ENCODE measurements at regions not wholly inside any gene's neighbourhood (a gene's known extent, or its start where the extent isn't known, plus 50 kb on each side); places are given as distances from the start of the nearest gene placed in this dataset.

GRCh38 chr4:184949020-184949419 is 69.3 kb upstream of the HELT start:
- no peak for DNase-seq (ENCODE audit: low read depth, low spot score)
- H3K27me3 Mint-ChIP-seq (ENCODE audit: low read depth), result peaks cover 36% of the 10 kb centered on the region
- TF ChIP-seq, protein P1, sequence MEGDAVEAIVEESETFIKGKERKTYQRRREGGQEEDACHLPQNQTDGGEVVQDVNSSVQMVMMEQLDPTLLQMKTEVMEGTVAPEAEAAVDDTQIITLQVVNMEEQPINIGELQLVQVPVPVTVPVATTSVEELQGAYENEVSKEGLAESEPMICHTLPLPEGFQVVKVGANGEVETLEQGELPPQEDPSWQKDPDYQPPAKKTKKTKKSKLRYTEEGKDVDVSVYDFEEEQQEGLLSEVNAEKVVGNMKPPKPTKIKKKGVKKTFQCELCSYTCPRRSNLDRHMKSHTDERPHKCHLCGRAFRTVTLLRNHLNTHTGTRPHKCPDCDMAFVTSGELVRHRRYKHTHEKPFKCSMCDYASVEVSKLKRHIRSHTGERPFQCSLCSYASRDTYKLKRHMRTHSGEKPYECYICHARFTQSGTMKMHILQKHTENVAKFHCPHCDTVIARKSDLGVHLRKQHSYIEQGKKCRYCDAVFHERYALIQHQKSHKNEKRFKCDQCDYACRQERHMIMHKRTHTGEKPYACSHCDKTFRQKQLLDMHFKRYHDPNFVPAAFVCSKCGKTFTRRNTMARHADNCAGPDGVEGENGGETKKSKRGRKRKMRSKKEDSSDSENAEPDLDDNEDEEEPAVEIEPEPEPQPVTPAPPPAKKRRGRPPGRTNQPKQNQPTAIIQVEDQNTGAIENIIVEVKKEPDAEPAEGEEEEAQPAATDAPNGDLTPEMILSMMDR (conservative IDR thresholded peaks at IDR 0.05), result no peak
- H3K4me3 Mint-ChIP-seq, result no peak overlapping the region
- H3K9me3 Mint-ChIP-seq, result no peaks in the 10 kb centered on the region
- no peak overlapping the region for H3K27ac Mint-ChIP-seq (ENCODE audit: unreplicated experiment)
- H3K36me3 Mint-ChIP-seq (ENCODE audit: low read depth), result no peaks in the 10 kb centered on the region
- no peaks in the 10 kb centered on the region for H3K4me1 Mint-ChIP-seq

GRCh38 chr4:184950117-184950830 is 68.0 kb upstream of the HELT start:
- TF ChIP-seq, protein P1 (conservative IDR thresholded peaks at IDR 0.05), result no peak
- H3K9me3 Mint-ChIP-seq, result no peaks in the 10 kb centered on the region
- DNase-seq (ENCODE audit: low read depth, low spot score), result no peak
- no peak overlapping the region for H3K4me3 Mint-ChIP-seq
- peaks cover 33% of the 10 kb centered on the region for H3K27me3 Mint-ChIP-seq (ENCODE audit: low read depth)
- no peaks in the 10 kb centered on the region for H3K4me1 Mint-ChIP-seq
- no peaks in the 10 kb centered on the region for H3K36me3 Mint-ChIP-seq (ENCODE audit: low read depth)
- H3K27ac Mint-ChIP-seq (ENCODE audit: unreplicated experiment), result peak overlapping the region; percentile 90

- H3K36me3 Mint-ChIP-seq (ENCODE audit: low read depth), result no peaks in the 10 kb centered on the region
- TF ChIP-seq, protein P1 (conservative IDR thresholded peaks at IDR 0.05), result no peak
- DNase-seq (ENCODE audit: low read depth, low spot score), result no peak
- peaks cover 33% of the 10 kb centered on the region for H3K27me3 Mint-ChIP-seq (ENCODE audit: low read depth)
- no peaks in the 10 kb centered on the region for H3K4me1 Mint-ChIP-seq
- no peak overlapping the region for H3K4me3 Mint-ChIP-seq
- H3K9me3 Mint-ChIP-seq, result no peaks in the 10 kb centered on the region
- peak overlapping the region; percentile 81 for H3K27ac Mint-ChIP-seq (ENCODE audit: unreplicated experiment)
These were observed 67.4 kb upstream of the HELT start for GRCh38 chr4:184950926-184951325.

DNA sequence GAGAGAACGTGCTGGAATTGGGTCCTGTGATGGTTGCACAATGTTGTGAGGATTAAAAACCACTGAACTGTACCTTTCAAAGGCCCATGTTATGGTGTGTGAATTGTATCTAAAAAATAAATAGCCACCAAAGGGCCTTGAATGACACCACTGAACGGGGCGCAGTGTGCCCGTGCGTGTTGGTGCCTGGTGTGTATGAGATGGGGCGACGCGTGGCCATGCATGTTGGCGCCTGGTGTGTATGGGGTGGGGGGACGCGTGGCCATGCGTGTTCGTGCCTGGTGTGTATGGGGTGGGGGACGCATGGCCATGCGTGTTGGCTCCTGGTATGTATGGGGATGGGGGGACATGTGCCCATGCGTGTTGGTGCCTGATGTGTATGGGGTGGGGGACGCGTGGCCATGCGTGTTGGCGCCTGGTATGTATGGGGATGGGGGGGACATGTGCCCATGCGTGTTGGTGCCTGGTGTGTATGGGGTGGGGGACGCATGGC is 66.6 kb upstream of the HELT start:
- Mint-ChIP-seq H3K27ac (ENCODE audit: unreplicated experiment) (no peak overlapping the region), H3K27me3 (ENCODE audit: low read depth) (peaks cover 29% of the 10 kb centered on the region), H3K4me1 (no peaks in the 10 kb centered on the region), H3K9me3 (no peaks in the 10 kb centered on the region), H3K36me3 (ENCODE audit: low read depth) (no peaks in the 10 kb centered on the region), H3K4me3 (no peak overlapping the region)
- DNase-seq (ENCODE audit: low read depth, low spot score), result no peak
- TF ChIP-seq, protein P1 (conservative IDR thresholded peaks at IDR 0.05), result no peak

DNA sequence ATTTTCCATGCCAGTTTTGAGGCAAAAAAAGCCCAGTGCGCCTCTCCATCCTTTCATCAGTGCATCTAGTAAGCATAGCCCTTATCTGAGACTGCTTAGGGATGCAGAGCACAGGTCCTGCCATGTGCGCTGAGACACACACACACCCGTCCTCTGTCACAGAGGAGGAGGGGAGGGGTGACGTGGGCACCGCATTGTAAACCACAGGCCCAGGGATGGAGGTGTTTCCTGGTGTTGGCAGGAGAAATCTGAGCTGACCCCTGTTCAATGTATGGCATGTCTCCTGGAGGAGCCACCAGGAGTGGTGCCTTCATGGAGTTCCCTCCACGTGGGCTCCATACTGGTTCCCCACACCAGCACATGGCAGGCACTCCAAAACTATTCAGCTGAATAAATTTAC is 65.8 kb upstream of the HELT start:
- H3K4me3 Mint-ChIP-seq, result no peak overlapping the region
- no peak overlapping the region for H3K27ac Mint-ChIP-seq (ENCODE audit: unreplicated experiment)
- peaks cover 30% of the 10 kb centered on the region for H3K27me3 Mint-ChIP-seq (ENCODE audit: low read depth)
- no peak for DNase-seq (ENCODE audit: low read depth, low spot score)
- no peaks in the 10 kb centered on the region for H3K4me1 Mint-ChIP-seq
- TF ChIP-seq, protein P1 (conservative IDR thresholded peaks at IDR 0.05), result no peak
- H3K9me3 Mint-ChIP-seq, result no peaks in the 10 kb centered on the region
- no peaks in the 10 kb centered on the region for H3K36me3 Mint-ChIP-seq (ENCODE audit: low read depth)
